H1 (cell line): ENCODE measurements at regions not wholly inside any gene's neighbourhood (a gene's known extent, or its start where the extent isn't known, plus 50 kb on each side); places are given as distances from the start of the nearest gene placed in this dataset.

Experiments
- BRCA1 ChIP-seq: IDR thresholded peaks from 2 replicates; pipeline ENCODE4 v1.6.1; 2012; ENCODE audit warnings: low read depth, low read length, improper control_type of control experiment
- SP2 ChIP-seq: IDR thresholded peaks from 2 replicates; pipeline ENCODE4 v1.6.1; 2012; ENCODE audit warnings: mild to moderate bottlenecking, low read length, inconsistent platforms
- TAF1 ChIP-seq: IDR thresholded peaks from 2 replicates; pipeline ENCODE4 v1.6.1; 2011; ENCODE audit warnings: mild to moderate bottlenecking, low read depth, low read length
- TAF7 ChIP-seq: optimal IDR thresholded peaks from 2 replicates; pipeline ENCODE3; 2011; ENCODE audit warnings: low read depth, mild to moderate bottlenecking, inconsistent platforms, low read length, moderate library complexity, borderline replicate concordance
- YY1 ChIP-seq: IDR thresholded peaks from 2 replicates; pipeline ENCODE4 v1.6.1; 2011; ENCODE audit warnings: low read depth, mild to moderate bottlenecking, low read length
- TF ChIP-seq, protein P1 (sequence below): fragments of 300-600 bp; sonication (generic); IDR thresholded peaks from 2 replicates; pipeline ENCODE4 v1.7.1; 2012; ENCODE audit warnings: low read length, moderate library complexity, mild to moderate bottlenecking, inconsistent platforms; ENCODE audit not compliant: insufficient replicate concordance
- TF ChIP-seq, protein P2 (sequence below): IDR thresholded peaks from 2 replicates; pipeline ENCODE4 v1.6.1; 2012; ENCODE audit warnings: low read length, inconsistent platforms
- TF ChIP-seq, protein P3 (sequence below), 3 experiments: IDR thresholded peaks; 1 replicate in 2 of 3; 2 replicates in 1 of 3; pipeline versions ENCODE4 v1.5.1 to v1.6.1; 2011; ENCODE audit warnings: low read length in 3 of 3, mild to moderate bottlenecking in 3 of 3, inconsistent platforms in 2 of 3, low read depth in 1 of 3, moderate library complexity in 1 of 3; ENCODE audit not compliant: insufficient read depth in 1 of 3; ENCODE audit errors: control extremely low read depth in 1 of 3

DNA sequence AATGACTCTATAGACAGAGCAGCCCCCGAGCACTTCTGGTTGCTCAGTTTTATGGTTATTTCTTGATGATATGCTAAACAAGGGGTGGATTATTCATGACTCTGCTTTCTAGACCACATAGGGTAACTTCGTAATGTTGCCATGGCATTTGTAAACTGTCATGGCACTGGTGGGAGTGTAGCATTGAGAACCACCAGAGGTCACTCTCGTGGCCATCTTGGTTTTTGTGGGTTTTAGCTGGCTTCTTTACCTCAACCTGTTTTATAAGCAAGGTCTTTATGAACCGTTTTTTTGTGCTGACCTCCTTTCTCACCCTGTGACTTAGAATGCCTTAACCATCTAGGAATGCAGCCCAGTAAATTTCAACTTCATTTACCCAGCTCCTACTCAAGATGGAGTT is 1036.2 kb upstream of the FLRT2 start (continued):
- TF ChIP-seq, protein P1, sequence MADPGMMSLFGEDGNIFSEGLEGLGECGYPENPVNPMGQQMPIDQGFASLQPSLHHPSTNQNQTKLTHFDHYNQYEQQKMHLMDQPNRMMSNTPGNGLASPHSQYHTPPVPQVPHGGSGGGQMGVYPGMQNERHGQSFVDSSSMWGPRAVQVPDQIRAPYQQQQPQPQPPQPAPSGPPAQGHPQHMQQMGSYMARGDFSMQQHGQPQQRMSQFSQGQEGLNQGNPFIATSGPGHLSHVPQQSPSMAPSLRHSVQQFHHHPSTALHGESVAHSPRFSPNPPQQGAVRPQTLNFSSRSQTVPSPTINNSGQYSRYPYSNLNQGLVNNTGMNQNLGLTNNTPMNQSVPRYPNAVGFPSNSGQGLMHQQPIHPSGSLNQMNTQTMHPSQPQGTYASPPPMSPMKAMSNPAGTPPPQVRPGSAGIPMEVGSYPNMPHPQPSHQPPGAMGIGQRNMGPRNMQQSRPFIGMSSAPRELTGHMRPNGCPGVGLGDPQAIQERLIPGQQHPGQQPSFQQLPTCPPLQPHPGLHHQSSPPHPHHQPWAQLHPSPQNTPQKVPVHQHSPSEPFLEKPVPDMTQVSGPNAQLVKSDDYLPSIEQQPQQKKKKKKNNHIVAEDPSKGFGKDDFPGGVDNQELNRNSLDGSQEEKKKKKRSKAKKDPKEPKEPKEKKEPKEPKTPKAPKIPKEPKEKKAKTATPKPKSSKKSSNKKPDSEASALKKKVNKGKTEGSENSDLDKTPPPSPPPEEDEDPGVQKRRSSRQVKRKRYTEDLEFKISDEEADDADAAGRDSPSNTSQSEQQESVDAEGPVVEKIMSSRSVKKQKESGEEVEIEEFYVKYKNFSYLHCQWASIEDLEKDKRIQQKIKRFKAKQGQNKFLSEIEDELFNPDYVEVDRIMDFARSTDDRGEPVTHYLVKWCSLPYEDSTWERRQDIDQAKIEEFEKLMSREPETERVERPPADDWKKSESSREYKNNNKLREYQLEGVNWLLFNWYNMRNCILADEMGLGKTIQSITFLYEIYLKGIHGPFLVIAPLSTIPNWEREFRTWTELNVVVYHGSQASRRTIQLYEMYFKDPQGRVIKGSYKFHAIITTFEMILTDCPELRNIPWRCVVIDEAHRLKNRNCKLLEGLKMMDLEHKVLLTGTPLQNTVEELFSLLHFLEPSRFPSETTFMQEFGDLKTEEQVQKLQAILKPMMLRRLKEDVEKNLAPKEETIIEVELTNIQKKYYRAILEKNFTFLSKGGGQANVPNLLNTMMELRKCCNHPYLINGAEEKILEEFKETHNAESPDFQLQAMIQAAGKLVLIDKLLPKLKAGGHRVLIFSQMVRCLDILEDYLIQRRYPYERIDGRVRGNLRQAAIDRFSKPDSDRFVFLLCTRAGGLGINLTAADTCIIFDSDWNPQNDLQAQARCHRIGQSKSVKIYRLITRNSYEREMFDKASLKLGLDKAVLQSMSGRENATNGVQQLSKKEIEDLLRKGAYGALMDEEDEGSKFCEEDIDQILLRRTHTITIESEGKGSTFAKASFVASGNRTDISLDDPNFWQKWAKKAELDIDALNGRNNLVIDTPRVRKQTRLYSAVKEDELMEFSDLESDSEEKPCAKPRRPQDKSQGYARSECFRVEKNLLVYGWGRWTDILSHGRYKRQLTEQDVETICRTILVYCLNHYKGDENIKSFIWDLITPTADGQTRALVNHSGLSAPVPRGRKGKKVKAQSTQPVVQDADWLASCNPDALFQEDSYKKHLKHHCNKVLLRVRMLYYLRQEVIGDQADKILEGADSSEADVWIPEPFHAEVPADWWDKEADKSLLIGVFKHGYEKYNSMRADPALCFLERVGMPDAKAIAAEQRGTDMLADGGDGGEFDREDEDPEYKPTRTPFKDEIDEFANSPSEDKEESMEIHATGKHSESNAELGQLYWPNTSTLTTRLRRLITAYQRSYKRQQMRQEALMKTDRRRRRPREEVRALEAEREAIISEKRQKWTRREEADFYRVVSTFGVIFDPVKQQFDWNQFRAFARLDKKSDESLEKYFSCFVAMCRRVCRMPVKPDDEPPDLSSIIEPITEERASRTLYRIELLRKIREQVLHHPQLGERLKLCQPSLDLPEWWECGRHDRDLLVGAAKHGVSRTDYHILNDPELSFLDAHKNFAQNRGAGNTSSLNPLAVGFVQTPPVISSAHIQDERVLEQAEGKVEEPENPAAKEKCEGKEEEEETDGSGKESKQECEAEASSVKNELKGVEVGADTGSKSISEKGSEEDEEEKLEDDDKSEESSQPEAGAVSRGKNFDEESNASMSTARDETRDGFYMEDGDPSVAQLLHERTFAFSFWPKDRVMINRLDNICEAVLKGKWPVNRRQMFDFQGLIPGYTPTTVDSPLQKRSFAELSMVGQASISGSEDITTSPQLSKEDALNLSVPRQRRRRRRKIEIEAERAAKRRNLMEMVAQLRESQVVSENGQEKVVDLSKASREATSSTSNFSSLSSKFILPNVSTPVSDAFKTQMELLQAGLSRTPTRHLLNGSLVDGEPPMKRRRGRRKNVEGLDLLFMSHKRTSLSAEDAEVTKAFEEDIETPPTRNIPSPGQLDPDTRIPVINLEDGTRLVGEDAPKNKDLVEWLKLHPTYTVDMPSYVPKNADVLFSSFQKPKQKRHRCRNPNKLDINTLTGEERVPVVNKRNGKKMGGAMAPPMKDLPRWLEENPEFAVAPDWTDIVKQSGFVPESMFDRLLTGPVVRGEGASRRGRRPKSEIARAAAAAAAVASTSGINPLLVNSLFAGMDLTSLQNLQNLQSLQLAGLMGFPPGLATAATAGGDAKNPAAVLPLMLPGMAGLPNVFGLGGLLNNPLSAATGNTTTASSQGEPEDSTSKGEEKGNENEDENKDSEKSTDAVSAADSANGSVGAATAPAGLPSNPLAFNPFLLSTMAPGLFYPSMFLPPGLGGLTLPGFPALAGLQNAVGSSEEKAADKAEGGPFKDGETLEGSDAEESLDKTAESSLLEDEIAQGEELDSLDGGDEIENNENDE = no peak
- TF ChIP-seq, protein P2, sequence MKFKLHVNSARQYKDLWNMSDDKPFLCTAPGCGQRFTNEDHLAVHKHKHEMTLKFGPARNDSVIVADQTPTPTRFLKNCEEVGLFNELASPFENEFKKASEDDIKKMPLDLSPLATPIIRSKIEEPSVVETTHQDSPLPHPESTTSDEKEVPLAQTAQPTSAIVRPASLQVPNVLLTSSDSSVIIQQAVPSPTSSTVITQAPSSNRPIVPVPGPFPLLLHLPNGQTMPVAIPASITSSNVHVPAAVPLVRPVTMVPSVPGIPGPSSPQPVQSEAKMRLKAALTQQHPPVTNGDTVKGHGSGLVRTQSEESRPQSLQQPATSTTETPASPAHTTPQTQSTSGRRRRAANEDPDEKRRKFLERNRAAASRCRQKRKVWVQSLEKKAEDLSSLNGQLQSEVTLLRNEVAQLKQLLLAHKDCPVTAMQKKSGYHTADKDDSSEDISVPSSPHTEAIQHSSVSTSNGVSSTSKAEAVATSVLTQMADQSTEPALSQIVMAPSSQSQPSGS = no peak
- no peak for TF ChIP-seq SP2
- TF ChIP-seq TAF1 = no peak
- TF ChIP-seq BRCA1 = no peak
- TF ChIP-seq, protein P3, sequence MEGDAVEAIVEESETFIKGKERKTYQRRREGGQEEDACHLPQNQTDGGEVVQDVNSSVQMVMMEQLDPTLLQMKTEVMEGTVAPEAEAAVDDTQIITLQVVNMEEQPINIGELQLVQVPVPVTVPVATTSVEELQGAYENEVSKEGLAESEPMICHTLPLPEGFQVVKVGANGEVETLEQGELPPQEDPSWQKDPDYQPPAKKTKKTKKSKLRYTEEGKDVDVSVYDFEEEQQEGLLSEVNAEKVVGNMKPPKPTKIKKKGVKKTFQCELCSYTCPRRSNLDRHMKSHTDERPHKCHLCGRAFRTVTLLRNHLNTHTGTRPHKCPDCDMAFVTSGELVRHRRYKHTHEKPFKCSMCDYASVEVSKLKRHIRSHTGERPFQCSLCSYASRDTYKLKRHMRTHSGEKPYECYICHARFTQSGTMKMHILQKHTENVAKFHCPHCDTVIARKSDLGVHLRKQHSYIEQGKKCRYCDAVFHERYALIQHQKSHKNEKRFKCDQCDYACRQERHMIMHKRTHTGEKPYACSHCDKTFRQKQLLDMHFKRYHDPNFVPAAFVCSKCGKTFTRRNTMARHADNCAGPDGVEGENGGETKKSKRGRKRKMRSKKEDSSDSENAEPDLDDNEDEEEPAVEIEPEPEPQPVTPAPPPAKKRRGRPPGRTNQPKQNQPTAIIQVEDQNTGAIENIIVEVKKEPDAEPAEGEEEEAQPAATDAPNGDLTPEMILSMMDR (IDR thresholded peaks at IDR 0.05; ENCODE audit: control extremely low read depth in 1 of 3, insufficient read depth in 1 of 3, low read depth in 1 of 3, low read length in 3 of 3) = peak in 2 of 3 experiments; percentile 31 to 58; a peak in 3 of 4 replicates
- peak; percentile 81 for TF ChIP-seq YY1
- TF ChIP-seq TAF7 = no peak
